ENCODE measurements at regions not wholly inside any gene's neighbourhood (a gene's known extent, or its start where the extent isn't known, plus 50 kb on each side); places are given as distances from the start of the nearest gene placed in this dataset.
"Not testable (repeated sequence)": the region's sequence is repeated elsewhere in the genome, so short reads cannot be mapped to it uniquely, and the experiment has no call there.

DNA sequence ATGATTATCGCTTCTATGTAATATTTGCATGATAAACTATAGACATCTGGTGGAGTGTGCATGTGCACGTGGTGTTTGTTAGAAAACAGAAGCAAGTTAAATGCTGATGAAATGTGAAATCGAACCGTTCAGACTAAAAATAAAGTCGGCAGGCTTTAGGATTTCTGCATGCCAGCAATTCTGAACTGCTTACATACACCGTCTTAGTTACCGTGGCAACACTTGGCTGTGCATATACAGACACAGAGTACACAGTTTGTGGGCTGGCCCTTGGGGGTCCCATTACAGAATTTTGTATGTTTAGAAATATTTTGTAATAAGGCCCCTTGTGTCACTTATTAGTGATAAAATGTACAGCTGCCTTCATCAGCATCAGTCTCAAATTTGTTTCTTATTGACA is 605.5 kb downstream of the RBFOX1 start:
- no peak for DNase-seq

DNA sequence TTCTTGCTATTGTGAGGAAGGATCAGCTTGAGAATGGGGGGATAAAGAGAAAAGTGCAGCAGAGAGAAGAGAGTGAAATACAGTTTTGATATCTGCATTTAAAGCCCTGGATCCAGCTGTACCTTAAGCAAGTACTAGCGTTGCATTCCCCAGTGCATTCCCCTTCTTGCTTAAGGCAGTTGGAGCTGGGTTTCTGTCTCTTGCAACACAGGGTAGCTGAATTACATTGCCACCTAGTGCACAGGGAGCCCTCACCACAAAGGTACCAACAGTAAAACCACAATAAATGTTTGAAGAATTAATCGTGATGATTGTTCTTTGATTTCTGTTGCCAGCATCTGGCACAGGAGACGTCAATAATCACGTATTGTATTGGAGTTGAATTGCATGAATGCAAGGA is 588.7 kb downstream of the RBFOX1 start:
- DNase-seq, result no peak

DNA sequence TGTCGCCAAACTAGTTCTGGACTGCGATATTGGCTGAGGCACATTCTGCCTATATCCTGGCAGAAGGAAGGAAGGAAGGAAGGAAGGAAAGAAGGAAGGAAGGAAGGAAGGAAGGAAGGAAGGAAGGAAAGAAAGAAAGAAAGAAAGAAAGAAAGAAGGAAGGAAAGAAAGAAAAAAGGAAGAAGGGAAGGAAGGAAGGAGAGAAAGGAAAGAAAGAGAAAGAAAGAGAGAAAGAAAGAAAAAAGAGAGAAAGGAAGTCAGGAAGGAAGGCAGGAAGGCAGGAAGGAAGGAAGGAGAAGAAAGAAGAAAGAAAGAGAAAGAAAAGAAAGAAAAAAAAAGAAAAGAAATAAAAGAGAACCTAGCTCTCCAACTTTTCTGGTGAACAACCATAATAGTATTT is 587.1 kb downstream of the RBFOX1 start:
- no peak for DNase-seq

DNA sequence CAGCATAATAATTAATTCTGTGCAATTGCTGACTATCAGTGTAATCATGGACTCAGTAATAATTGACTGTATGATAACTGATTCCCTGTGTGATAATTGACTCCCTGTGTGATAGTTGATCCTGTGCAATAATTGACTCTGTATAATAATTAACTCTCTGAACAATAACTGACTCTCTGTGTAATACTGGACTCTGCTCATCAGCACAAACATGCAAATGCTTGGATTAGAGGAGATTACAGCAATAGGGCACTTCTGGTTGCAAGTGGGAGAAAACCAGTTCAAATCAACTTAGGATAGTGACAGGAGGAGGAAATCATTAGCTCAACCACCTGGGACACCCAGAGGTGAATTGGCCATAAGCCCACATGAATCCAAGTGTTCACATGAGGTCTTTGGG is 582.1 kb downstream of the RBFOX1 start:
- no peak for DNase-seq

DNA sequence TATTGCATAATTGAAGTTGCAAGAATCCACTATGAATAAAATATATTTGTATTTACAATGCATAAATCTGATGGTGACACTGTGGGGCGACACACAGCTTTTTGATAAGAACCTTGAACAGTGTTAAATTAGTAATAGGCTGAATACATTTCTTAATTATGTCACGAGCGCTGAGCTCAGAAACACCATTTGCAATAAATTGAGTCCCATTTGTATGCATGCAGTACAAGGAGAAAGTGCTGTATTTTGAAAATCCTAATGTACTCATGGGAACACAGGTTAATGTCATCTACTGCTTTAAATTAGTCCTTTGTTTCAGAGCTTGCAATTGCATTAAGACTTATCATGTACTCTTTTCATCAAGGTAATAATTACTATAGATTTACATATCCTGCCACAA is 579.5 kb downstream of the RBFOX1 start:
- DNase-seq, result no peak

DNA sequence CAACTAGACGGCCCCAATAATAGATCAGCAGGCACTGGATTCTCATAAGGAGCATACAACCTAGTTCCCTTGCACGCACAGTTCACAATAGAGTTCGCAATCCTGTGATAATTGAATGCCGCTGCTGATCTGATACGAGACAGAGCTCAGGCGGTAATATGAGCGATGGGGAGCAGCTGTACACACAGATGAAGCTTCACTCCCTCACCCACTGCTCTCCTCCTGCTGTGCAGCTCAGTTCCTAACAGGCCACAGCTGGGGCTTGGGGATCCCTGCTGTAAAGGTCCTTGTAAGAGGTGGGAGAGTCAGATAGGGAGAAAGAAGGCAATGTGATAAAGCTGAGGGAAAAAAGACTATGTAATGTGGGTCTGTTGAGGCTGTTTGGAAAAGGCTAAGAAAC is 577.5 kb downstream of the RBFOX1 start:
- no peak for DNase-seq

DNA sequence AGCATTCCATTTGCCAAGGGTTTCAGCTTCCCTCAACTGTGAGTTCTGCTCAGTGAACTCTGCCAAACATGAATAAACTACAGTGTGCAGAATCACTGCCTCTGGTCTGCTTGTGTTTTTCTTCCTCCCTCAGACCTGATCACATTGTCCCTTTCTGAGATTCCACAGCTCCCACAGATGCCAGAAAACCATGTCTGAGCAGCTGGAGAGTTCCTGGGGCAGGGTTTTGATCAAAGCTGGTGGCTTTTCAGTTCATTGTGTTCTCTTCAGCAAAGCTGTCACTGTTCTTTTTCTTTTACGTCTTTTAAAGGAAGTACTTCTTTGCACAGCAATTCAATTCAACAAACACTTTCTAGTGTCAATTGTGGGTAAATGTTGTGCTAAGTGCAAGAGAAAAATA is 555.8 kb downstream of the RBFOX1 start:
- DNase-seq, result no peak

DNA sequence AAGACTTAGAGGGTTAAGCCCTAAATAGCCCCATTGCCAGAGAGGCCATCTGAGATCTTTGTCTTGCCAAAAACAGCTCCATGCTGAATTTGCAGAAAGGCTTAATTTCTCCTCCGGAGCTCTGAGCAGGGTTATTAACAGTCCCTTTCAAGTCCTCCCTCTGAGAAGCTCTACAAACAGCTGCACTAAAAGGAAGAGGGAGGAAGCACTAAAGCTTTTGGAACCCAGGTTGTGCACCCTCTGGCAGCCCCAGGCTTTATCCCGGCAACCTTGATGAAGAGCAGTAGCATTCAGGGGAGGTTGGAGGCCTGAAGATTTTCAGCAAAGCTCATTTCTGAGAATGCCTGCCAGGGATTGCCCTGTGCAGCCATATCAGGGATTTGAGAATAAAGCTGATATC is 554.7 kb downstream of the RBFOX1 start:
- DNase-seq, result no peak

DNA sequence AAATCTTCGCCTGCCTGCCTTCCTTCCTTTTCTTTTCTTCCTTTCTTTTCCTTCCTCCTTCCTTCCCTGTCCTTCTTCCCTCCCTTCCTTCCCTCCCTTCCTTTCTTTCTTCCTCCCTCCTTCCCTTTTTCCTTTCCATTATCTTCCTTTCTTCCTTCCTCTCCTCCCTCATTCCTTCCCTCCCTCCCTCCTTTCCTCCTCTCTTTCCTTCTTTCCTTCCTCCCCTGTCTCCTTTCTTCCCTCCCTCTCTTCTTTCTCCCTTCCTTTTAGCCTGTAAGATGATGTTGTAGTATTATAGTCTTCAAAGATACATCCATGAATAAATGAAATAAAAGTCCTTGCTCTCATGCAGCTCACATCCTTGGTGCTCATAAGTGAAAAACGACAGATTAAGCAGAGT is 539.3 kb downstream of the RBFOX1 start:
- DNase-seq, result no peak

DNA sequence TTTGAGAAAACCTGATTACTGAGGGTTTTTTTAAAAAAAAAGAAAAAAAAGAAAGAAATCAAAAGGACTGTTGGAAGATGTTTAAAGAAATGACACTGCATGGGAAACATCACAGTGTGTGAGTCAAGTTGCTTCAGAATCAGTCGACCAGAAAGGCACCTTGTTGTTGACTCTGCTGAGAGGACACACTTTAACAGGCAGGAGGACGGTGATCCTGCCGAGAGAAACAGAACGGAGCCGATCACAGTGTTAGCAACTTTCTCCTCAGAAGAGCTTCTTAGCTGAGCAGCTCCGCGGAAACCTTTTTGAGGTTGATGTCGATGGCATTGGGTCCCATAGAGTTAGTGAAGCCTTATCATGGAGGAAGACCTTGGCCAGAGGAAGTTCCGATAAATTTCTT is 538.7 kb downstream of the RBFOX1 start:
- no peak for DNase-seq

DNA sequence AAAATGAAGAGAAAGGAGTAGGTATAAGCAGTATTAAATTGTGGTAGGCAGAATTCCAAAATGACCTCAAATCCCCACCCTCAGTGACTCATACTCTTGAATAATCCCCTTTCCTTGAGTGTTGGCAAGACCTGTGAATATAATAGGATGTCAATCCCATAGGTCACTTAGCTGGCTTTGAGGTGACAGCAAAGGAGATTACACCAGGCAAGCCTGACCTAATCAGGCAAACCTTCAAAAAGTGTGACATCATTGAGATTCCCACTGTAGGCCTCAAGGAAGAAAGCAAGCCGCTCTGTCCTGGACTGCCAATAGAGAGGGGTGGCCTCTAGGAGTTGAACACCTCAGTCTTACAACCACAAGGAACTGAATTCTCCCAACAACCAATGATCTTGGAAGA is 535.2 kb downstream of the RBFOX1 start:
- DNase-seq, result no peak

DNA sequence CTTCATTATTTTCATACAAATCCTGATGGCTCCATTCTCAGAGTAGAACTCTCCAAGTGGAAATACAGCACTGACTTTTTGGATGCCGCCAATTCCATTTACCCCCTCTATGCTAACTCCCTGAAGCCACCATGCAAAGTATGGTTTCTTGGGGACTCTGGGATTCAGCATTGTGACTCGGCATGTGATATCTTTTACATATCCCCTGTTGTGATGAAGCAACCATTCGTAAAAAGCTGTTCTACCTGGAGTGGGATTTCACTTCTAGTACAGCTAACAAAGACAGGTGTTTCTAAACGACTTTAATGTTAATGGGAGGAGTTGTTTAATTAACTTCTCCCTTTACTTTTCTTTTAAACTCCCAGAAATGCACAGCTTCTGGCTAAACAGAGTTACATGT is 533.5 kb downstream of the RBFOX1 start:
- DNase-seq, result no peak

DNA sequence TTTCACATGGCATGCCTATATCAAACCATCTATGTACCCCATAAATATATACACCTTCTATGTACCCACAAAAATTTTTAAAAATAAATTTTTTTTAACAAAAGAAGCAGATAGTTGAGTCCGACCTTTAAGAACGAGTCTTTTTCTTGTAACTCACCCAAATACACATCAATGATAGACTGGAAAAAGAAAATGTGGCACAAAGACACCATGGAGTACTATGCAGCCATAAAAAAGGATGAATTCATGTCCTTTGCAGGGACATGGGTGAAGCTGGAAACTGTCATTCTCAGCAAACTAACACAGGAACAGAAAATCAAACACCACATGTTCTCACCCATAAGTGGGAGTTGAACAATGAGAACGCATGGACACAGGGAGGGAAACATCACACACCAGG is 532.7 kb downstream of the RBFOX1 start:
- not testable (repeated sequence) for DNase-seq

DNA sequence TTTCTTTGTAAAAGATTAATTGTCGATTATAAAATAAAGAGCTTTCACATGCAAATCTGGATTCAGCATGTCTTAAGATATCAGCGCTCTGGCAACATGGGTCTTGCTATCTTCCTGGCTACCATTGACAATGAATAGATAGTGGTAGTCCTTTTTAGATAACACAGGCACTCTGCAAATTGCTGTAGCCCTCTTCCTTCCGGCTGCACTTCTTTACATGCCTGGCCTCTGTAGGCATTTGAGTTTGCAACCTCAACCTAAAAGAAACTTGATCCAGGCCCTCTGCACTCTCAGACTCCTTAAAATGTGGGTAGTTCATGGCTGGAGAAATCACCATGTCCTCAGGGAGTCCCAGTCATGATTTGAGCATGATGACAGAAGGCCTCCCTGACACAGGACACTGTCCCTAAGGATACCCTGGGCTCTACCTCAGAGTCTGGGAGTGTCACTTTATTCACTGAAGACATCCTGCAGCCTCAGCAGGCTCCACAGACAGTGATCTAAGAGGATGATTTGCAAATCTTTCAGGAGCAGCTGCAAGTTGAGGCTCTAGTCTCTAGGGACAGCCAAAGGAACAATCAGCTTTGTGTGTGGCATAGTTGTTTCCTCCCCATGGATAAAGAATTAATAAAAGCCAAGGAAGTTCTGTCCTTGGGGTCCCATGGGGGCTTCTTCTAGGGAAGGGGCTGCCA is 529.4 kb downstream of the RBFOX1 start:
- DNase-seq, result no peak

DNA sequence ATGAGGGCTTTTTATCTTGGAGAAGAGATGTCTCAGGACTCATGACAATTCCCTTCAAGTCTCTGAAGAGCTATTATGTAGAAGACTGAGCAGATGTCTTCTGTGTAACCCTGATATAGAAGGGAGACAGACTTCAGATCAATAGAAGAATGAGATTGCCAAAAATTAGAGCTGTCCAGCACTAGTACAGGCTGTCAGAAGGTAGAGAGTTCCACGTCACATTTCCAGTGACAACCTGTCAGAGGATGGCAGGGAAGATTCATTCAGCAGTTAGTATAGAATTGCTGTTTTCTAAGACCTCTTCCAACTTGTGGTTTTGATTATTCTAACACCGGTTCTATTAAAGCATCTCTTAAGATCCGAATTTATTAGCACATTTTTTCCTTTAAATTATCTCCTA is 520.6 kb downstream of the RBFOX1 start:
- no peak for DNase-seq

DNA sequence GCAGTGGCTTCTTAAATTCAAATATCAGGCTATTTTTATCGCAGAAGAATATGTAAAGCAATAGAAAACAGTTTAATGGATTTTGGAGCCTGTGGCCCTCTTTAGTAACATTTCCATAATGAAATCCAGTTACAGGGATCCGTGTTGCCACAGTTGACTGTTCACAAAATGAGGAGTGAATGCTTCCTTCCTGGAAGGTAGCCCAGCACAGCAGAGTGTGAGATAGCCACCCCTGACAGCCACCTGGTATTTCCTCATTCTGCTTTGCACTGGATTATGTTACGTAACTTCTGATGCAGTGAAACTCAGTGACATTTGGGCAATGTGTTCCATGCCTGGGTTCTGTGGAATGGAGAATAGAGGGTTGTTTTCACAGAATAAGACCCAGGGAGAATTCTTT is 517.2 kb downstream of the RBFOX1 start:
- DNase-seq, result no peak

DNA sequence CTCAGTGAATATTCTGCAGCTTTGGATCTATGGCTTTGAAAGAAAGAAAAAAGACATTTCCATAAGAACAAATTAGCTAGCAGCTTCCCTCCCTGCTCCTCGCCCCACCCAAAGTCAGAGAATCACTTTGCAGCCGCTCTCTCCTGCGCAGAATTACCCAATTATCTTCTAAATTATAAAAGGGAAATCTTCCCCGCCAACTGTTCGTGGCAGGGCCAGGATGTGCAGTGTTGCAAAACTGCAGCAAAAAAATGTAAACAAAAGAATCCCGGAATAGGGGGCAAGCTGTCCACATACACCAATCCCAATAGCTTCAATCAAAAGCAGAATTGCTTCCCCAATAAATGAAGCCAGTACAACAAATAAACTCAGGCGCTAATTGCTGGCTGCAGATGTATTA is 510.6 kb downstream of the RBFOX1 start:
- DNase-seq, result no peak

DNA sequence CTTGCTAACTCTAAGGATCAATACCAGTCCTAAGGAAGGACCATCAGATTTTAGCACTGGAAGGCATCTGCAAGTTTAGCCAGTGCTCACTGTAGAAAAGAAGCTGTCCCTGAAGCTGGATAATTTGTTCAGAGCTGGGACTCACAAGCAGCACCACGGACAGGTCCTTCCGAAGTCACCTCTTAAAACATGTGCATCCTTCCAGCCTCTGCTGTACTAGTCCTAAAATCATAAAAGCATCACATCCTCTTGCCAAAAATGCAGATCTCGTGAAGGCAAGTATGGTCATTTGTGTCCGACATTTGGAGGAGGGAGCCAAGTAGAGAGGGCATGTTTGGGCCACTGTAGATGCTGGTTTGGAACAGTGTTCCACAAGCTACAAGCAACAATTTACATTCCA is 506.9 kb downstream of the RBFOX1 start:
- DNase-seq, result no peak

DNA sequence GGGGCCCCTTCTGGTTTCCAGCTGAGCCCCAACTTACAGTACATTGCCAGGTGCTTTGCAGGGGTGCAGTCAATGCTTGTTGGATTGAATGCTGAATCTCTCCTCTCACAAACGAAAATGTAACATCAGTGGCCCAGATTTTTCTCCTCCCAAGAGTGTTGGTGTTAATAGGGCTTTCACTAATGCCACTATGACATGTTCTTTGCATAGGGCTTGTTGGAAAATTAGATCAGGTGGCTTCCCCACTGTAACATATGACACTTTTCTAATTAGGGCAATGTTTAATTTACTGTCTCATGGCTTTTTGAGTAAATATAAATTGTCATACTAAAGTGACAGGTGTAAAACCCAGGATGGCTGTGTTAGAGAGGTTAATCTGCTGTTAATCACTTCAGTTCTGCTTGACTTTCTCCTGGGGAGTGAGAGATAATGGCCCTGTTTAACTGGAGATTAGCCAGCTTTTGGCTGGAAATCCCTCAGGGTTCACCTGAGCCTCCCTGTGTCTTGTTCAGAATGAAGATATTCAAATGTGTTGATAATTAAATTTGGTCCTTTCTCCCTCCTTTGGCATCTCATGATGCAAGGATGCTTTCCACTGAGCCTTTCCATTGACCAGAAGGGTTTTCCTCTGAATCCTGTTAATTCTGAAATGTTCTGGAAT is 502.3 kb downstream of the RBFOX1 start:
- DNase-seq, result no peak

DNA sequence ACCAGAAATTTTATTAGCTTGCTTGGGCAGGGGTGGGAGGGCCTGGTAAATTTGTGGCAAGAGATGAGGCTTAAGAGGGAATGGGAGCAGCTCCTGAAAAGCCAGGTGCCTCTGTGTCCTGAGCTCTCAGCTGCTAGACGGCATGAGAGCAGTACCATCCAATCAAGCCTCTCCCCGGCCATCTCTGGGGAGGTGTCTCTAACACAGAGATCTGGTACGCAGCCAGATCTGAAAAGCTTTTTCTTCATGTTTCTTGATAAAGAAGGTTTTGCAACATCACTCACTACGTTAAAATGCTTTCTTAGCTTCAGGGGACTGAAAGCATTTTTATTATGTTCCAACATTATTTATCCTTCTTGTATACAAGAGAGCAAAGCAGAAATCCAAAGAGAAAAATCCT is 488.2 kb downstream of the RBFOX1 start:
- no peak for DNase-seq

DNA sequence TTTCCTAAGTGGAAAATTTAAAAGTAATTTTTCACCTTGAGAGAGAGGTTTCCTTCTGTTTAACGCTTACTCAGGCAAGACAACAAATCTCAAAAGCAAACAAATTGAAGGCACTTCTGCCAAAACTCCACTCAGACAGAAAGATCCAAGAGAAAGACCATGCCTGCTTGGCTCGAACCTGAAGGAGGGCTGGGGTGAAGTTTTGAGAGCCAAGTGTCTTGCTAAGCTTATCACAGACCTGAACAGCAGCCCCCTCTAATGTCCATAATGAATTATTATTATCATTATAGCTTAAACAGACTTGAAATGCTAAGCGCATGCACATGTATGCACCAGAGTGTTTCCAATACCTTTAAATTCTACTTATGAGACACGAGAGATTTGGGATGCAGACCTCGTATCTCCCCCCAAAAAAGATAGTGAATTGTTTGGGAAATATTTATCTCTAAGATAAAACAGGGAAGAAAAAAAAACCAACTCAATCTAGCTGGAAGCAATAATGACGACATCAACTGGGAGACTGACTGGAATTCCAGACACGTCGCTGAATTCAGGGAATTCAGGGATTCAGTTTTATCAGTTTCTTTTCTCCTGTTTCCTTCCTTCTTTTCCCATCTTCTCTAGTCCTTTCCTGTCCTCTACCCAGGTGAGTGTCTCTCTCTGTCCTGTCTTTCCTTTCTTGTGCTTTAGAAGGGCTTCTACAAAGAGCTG is 473.2 kb downstream of the RBFOX1 start:
- no peak for DNase-seq

DNA sequence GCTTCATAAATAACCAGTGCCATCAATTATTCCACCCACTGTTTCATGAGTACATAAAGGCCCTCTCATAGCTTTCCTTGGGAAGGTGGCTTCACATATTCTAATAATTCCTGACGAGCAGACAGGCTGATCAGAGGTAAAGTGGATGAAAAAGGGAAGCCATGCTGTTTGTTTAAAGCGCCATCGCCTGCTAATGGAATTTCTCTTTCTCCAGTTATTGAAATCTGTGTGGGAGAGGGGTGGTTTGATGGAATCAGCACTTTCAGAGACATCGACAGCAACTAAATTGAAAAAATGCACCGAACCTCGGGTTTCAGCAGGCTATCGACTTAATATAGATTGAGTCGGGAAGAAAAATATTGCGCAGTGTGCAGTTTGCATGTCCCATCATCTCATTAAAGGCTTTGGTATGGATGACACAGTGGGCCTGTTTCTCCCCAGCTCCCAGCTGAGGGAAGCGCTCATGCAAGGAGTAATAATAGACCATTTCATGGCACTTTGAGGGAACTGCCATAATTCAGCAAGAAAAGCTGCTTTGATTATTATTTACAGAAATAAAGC is 472.1 kb downstream of the RBFOX1 start:
- no peak for DNase-seq

DNA sequence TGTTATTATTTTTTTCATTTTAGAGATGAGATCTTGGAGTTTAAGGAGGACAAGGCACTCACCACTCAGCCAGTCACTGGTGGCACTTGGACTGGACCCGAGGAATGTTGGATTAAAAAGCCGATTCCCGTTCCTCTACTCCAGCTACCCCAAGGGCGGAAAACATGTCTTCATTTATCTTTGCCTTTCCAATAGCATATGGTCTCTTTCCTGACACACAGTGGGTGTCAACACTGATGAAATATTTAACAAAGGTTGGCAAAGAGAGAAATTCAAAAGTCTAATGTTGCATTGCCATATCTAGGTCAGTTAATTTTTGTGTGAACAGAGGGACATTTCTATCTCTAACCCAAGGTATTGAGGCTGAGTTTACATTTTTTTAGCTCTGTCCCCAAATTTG is 459.7 kb downstream of the RBFOX1 start:
- DNase-seq, result no peak

DNA sequence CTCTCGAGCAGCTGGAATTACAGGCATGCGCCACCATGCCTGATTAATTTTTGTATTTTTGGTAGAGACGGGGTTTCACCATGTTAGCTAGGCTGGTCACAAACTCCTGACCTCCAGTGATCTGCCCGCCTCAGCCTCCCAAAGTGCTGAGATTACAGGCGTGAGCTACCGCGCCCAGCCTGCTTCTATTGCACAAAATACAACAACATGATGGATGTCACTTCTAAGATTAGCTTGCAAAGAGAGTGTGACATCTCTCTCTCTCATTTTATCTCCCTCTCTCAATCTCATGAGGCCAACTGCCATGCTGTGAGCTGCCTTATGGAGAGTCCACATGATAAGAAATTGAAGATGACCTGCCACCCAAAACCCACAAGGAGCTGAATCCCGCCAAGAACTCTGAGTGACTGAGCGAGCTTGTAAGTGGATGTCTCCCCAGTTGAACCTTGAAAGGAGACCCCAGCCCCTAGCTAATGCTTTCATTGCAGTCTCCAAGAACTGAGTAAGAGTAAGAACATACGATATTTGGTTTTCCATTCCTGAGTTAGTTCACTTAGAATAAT is 458.5 kb downstream of the RBFOX1 start:
- DNase-seq, result no peak
